Astrocyte of the cerebellum (primary cell): ENCODE measurements at regions not wholly inside any gene's neighbourhood (a gene's known extent, or its start where the extent isn't known, plus 50 kb on each side); places are given as distances from the start of the nearest gene placed in this dataset.

Experiments used
- DNase-seq: peaks from one replicate; pipeline ENCODE4 v3.0.0-alpha.2; 2011; ENCODE audit warnings: low read depth
- H3K4me3 ChIP-seq: 2 replicates; pipeline ENCODE4 v1.5.1; 2011; ENCODE audit warnings: mild to moderate bottlenecking, low read depth, low read length, moderate library complexity
- CTCF ChIP-seq: IDR thresholded peaks from 2 replicates; pipeline ENCODE4 v1.5.1; 2012; ENCODE audit warnings: low read length, low read depth, moderate library complexity, mild to moderate bottlenecking; ENCODE audit errors: missing control alignments
- in situ Hi-C: cut with HindIII; loops from 2 replicates; pipeline ENCODE4 v1.10.0; 2017; ENCODE audit warnings: low sequenced_read_pairs

- in situ Hi-C loops, result no loop called here
- no peak overlapping the region for H3K4me3 ChIP-seq
- TF ChIP-seq CTCF, result no peak
- peak; percentile 55 for DNase-seq
Observed at GRCh38 chr1:243977094-243977493, 74.0 kb upstream of the ZBTB18 start.

GRCh38 chr1:243974451-243975292 is 76.4 kb upstream of the ZBTB18 start:
- in situ Hi-C loops, result no loop called here
- H3K4me3 ChIP-seq, result no peak overlapping the region
- no peak for TF ChIP-seq CTCF
- DNase-seq, result peak; percentile 26

- no peak for DNase-seq
- H3K4me3 ChIP-seq, result no peak overlapping the region
- in situ Hi-C loops, result no loop called here
- no peak for TF ChIP-seq CTCF
Observed at GRCh38 chr1:243973169-243973568, 77.9 kb upstream of the ZBTB18 start.

- DNase-seq, result no peak
- H3K4me3 ChIP-seq, result no peak overlapping the region
- TF ChIP-seq CTCF, result no peak
- in situ Hi-C loops, result no loop called here
Observed at GRCh38 chr1:243970077-243970476, 81.0 kb upstream of the ZBTB18 start.

GRCh38 chr1:243968413-243968812 is 82.7 kb upstream of the ZBTB18 start:
- DNase-seq, result peak; percentile 3
- in situ Hi-C loops, result no loop called here
- H3K4me3 ChIP-seq, result no peak overlapping the region
- no peak for TF ChIP-seq CTCF

GRCh38 chr1:243964915-243965314 is 86.2 kb upstream of the ZBTB18 start:
- no peak for TF ChIP-seq CTCF
- in situ Hi-C loops, result no loop called here
- H3K4me3 ChIP-seq, result no peak overlapping the region
- no peak for DNase-seq
